ENCODE measurements at regions not wholly inside any gene's neighbourhood (a gene's known extent, or its start where the extent isn't known, plus 50 kb on each side); places are given as distances from the start of the nearest gene placed in this dataset.

GRCh38 chr2:39519886-39520285 lies 82.8 kb upstream of the MAP4K3 start:
- no TSS peak for BruUV-seq (replicated peaks)
- H3K79me2 ChIP-seq (ENCODE audit: control insufficient read depth, insufficient read depth, low read length) = no peaks in the 10 kb centered on the region
- H3K9me3 ChIP-seq (replicated peaks; ENCODE audit: control insufficient read depth, insufficient read depth, low read length) = no peaks in the 10 kb centered on the region; the same call in 2 of the 3 replicates
- no peak for ATAC-seq
- in situ Hi-C loops (cut with MboI) (no loop called here), intact Hi-C loops (cut with micrococcal nuclease; ENCODE audit: unreplicated experiment) (no loop called here)
- FAIRE-seq = no peak
- H3K4me2 ChIP-seq (ENCODE audit: control insufficient read depth, insufficient read depth) = no peak overlapping the region
- H3K4me3 ChIP-seq = no peak overlapping the region
- ChIA-PET CTCF (interaction anchor here (0.7 kb wide), 1 partner anchor 30 kb away, joined by 3 read pairs; no protein-coding TSS in a partner anchor), SMC1A (ENCODE audit: uncharacterized antibody, unreplicated experiment) (no interaction called here), RAD21 (ENCODE audit: unreplicated experiment) (no interaction called here), POLR2A (interaction anchor here (0.6 kb wide), 1 partner anchor 846 kb away, joined by 3 read pairs; no protein-coding TSS in a partner anchor)
- no peak overlapping the region for H3K27ac ChIP-seq (ENCODE audit: control insufficient read depth, insufficient read depth)
- no peak overlapping the region for H2AFZ ChIP-seq (ENCODE audit: control insufficient read depth, low read depth, low read length)
- WGBS (ENCODE audit: insufficient coverage, insufficient replicate concordance, low lambda C conversion rate, missing lambda C conversion rate) = 100% methylated on average over 1 of the region's 1 CpG
- H4K20me1 ChIP-seq (ENCODE audit: control insufficient read depth, insufficient read depth) = no peaks in the 10 kb centered on the region
- no peak overlapping the region for H3K9ac ChIP-seq (ENCODE audit: control insufficient read depth, insufficient read depth, low read length)
- DNase-seq (ENCODE audit: low read depth, low spot score) = no peak
- no peaks in the 10 kb centered on the region for H3K27me3 ChIP-seq (replicated peaks in 1 of 2; ENCODE audit: control insufficient read depth in 2 of 2, insufficient read depth in 2 of 2, low read length in 1 of 2)
- no peaks in the 10 kb centered on the region for H3K4me1 ChIP-seq (ENCODE audit: control insufficient read depth, insufficient read depth, low read length)
- H3K36me3 ChIP-seq (ENCODE audit: control insufficient read depth in 2 of 2, insufficient read depth in 2 of 2, low read length in 1 of 2) = no peaks in the 10 kb centered on the region
- TF ChIP-seq DPF2 (IDR thresholded peaks at IDR 0.05) (no peak), CHD1 (IDR thresholded peaks at IDR 0.05; ENCODE audit: low read depth, low read length) (no peak), WRNIP1 (IDR thresholded peaks at IDR 0.05; ENCODE audit: borderline replicate concordance, low read depth, low read length) (no peak), BCLAF1 (IDR thresholded peaks at IDR 0.05) (no peak)

- Histone ChIP-seq H3K9me3 (replicated peaks; ENCODE audit: control insufficient read depth, insufficient read depth, low read length) (no peaks in the 10 kb centered on the region; the same call in 2 of the 3 replicates), H3K4me2 (ENCODE audit: control insufficient read depth, insufficient read depth) (no peak overlapping the region), H3K4me1 (ENCODE audit: control insufficient read depth, insufficient read depth, low read length) (peaks cover 13% of the 10 kb centered on the region), H3K9ac (ENCODE audit: control insufficient read depth, insufficient read depth, low read length) (no peak overlapping the region), H4K20me1 (ENCODE audit: control insufficient read depth, insufficient read depth) (no peaks in the 10 kb centered on the region), H3K79me2 (ENCODE audit: control insufficient read depth, insufficient read depth, low read length) (no peaks in the 10 kb centered on the region), H3K36me3 (ENCODE audit: control insufficient read depth in 2 of 2, insufficient read depth in 2 of 2, low read length in 1 of 2) (no peaks in the 10 kb centered on the region), H3K27me3 (replicated peaks in 1 of 2; ENCODE audit: control insufficient read depth in 2 of 2, insufficient read depth in 2 of 2, low read length in 1 of 2) (no peaks in the 10 kb centered on the region), H3K4me3 (no peak overlapping the region), H3K27ac (ENCODE audit: control insufficient read depth, insufficient read depth) (no peak overlapping the region), H2AFZ (ENCODE audit: control insufficient read depth, low read depth, low read length) (no peak overlapping the region)
- CTCF ChIA-PET = interaction anchor here (0.5 kb wide), 1 partner anchor 174 kb away, joined by 3 read pairs; no protein-coding TSS in a partner anchor
- DNase-seq (ENCODE audit: low read depth, low spot score) (no peak), FAIRE-seq (no peak), ATAC-seq (no peak)
- in situ Hi-C loops (cut with MboI) = no loop called here
- SMC1A ChIA-PET (ENCODE audit: uncharacterized antibody, unreplicated experiment) = no interaction called here
- intact Hi-C loops (cut with micrococcal nuclease; ENCODE audit: unreplicated experiment) = no loop called here
- BruUV-seq (replicated peaks) = no TSS peak
- WGBS (ENCODE audit: insufficient coverage, insufficient replicate concordance, low lambda C conversion rate, missing lambda C conversion rate) = 54% methylated on average over 4 of the region's 4 CpGs
- RAD21 ChIA-PET (ENCODE audit: unreplicated experiment) = no interaction called here
- POLR2A ChIA-PET = no interaction called here
- no peak for TF ChIP-seq IRF5 (IDR thresholded peaks at IDR 0.05; ENCODE audit: borderline replicate concordance)
- TF ChIP-seq NKRF (conservative IDR thresholded peaks at IDR 0.05) = no peak
- no peak for TF ChIP-seq ESRRA (IDR thresholded peaks at IDR 0.05; ENCODE audit: low read length)
- no peak for TF ChIP-seq CEBPB (IDR thresholded peaks at IDR 0.05; ENCODE audit: borderline replicate concordance in 1 of 2, low read depth in 2 of 2, low read length in 2 of 2)
- TF ChIP-seq TCF3 (IDR thresholded peaks at IDR 0.05; ENCODE audit: borderline replicate concordance, insufficient read depth, low read depth, low read length) = no peak
- TF ChIP-seq HCFC1 (IDR thresholded peaks at IDR 0.05; ENCODE audit: low read length) = no peak
- TF ChIP-seq MAX (IDR thresholded peaks at IDR 0.05; ENCODE audit: low read depth, low read length) = no peak
Observed at GRCh38 chr2:39521876-39522517, 84.9 kb upstream of the MAP4K3 start.
